B cell (primary cell): ENCODE measurements at regions not wholly inside any gene's neighbourhood (a gene's known extent, or its start where the extent isn't known, plus 50 kb on each side); places are given as distances from the start of the nearest gene placed in this dataset.

Source experiments
- ATAC-seq: fragments of 200-7000 bp; cut with Tn5 transposase; one replicate; pipeline ENCODE4 v1.10.0; 2021; ENCODE audit warnings: low read depth, mild to moderate bottlenecking, moderate number of reproducible peaks, moderate library complexity
- CTCF ChIA-PET: fragments of 350-600 bp; sonication (Branson Sonifier 250); formaldehyde crosslinking; loops from one replicate; lab custom pipeline; 2021; ENCODE audit warnings: antibody characterized with exemption, inconsistent platforms; lab: Charles Lee
- POLR2A ChIA-PET: fragments of 350-600 bp; sonication (Branson Sonifier 250); formaldehyde crosslinking; loops from one replicate; lab custom pipeline; 2021; ENCODE audit warnings: antibody characterized with exemption; lab: Charles Lee
- DNase-seq: peaks from one replicate; pipeline ENCODE4 v3.0.0; 2013
- H2AFZ ChIP-seq: 2 replicates; pipeline ENCODE4 v1.6.1; 2012; ENCODE audit warnings: mild to moderate bottlenecking, low read depth, low read length; ENCODE audit not compliant: insufficient read depth, poor library complexity, severe bottlenecking
- H3K27ac ChIP-seq, 2 donors: 1 replicate in 1 of 2; 2 replicates in 1 of 2; pipeline ENCODE4 v1.5.1; 2012 to 2013; ENCODE audit warnings: low read length in 2 of 2, mild to moderate bottlenecking in 2 of 2, moderate library complexity in 1 of 2
- H3K27me3 ChIP-seq, 4 experiments: fragments of 200-600 bp in 1 of 4; sonication (generic) in 1 of 4; replicated peaks in 1 of 4; 1 replicate in 2 of 4; 2 replicates in 2 of 4; pipeline versions ENCODE4 v1.6.1 to v1.7.0; 2013 to 2016; ENCODE audit warnings: low read length in 3 of 4, mild to moderate bottlenecking in 2 of 4, mixed read lengths in 1 of 4, moderate library complexity in 1 of 4; ENCODE audit not compliant: insufficient read depth in 4 of 4, control insufficient read depth in 3 of 4; ENCODE audit errors: control extremely low read depth in 1 of 4
- H3K36me3 ChIP-seq, 2 experiments: replicated peaks in 1 of 2; 1 replicate in 1 of 2; 2 replicates in 1 of 2; pipeline versions ENCODE4 v1.6.1 to v1.7.1; 2013; ENCODE audit warnings: low read length in 1 of 2; ENCODE audit not compliant: insufficient read depth in 2 of 2, control insufficient read depth in 1 of 2; ENCODE audit errors: control extremely low read depth in 1 of 2, extremely low read depth in 1 of 2
- H3K4me1 ChIP-seq, 2 donors: fragments of 200-600 bp in 1 of 2; sonication (generic) in 1 of 2; 1 replicate in 1 of 2; 2 replicates in 1 of 2; pipeline versions ENCODE4 v1.5.1 to v1.6.1; 2013 to 2017; ENCODE audit warnings: low read length in 2 of 2; ENCODE audit not compliant: control insufficient read depth in 2 of 2, insufficient read depth in 2 of 2
- H3K4me2 ChIP-seq: replicated peaks from 2 replicates; pipeline ENCODE3; 2012; ENCODE audit warnings: mild to moderate bottlenecking, low read depth, low read length; ENCODE audit not compliant: poor library complexity, severe bottlenecking
- H3K4me3 ChIP-seq, 5 experiments: fragments of 200-600 bp in 1 of 5; sonication (generic) in 1 of 5; 1 replicate in 3 of 5; 2 replicates in 2 of 5; pipeline versions ENCODE4 v1.5.1 to v1.7.0; 2011 to 2016; ENCODE audit warnings: low read length in 4 of 5, mild to moderate bottlenecking in 4 of 5, low read depth in 2 of 5, control low read depth in 1 of 5, moderate library complexity in 1 of 5; ENCODE audit not compliant: insufficient read depth in 1 of 5; ENCODE audit errors: control extremely low read depth in 1 of 5, extremely low read depth in 1 of 5
- H3K79me2 ChIP-seq: fragments of 200-600 bp; sonication (generic); one replicate; pipeline ENCODE4 v1.6.0; 2016; ENCODE audit warnings: low read length; ENCODE audit not compliant: control insufficient read depth, insufficient read depth
- H3K9ac ChIP-seq: fragments of 200-600 bp; sonication (generic); 2 replicates; pipeline ENCODE4 v1.6.1; 2017; ENCODE audit warnings: mild to moderate bottlenecking, low read length, moderate library complexity
- H3K9me3 ChIP-seq, 3 donors: one replicate each; pipeline versions ENCODE4 v1.6.1 to v1.7.1; 2013; ENCODE audit warnings: low read length in 2 of 3; ENCODE audit not compliant: control insufficient read depth in 2 of 3, insufficient read depth in 1 of 3; ENCODE audit errors: control extremely low read depth in 1 of 3
- H4K20me1 ChIP-seq: 2 replicates; pipeline ENCODE4 v1.6.0; 2012; ENCODE audit warnings: mild to moderate bottlenecking, low read length; ENCODE audit not compliant: insufficient read depth, control insufficient read depth, poor library complexity, severe bottlenecking
- H3K27ac Mint-ChIP-seq: one replicate; pipeline ENCODE4 v1.8.0; 2021; ENCODE audit warnings: mixed read lengths
- H3K27me3 Mint-ChIP-seq: one replicate; pipeline ENCODE4 v1.8.0; 2021; ENCODE audit warnings: mixed read lengths
- H3K4me1 Mint-ChIP-seq: one replicate; pipeline ENCODE4 v1.8.0; 2021; ENCODE audit warnings: mixed read lengths
- H3K4me3 Mint-ChIP-seq: one replicate; pipeline ENCODE4 v1.8.0; 2021; ENCODE audit warnings: mixed read lengths
- H3K9me3 Mint-ChIP-seq: one replicate; pipeline ENCODE4 v1.8.0; 2022; ENCODE audit warnings: mixed read lengths; ENCODE audit not compliant: insufficient read depth
- CTCF ChIP-seq: fragments of 200-600 bp; IDR thresholded peaks from one replicate; pipeline ENCODE4 v1.8.0; 2022; ENCODE audit warnings: antibody characterized with exemption, mild to moderate bottlenecking
- EZH2 ChIP-seq: IDR thresholded peaks from 2 replicates; pipeline ENCODE4 v1.6.1; 2012; ENCODE audit warnings: borderline replicate concordance, low read depth, mild to moderate bottlenecking, moderate library complexity, low read length; ENCODE audit not compliant: insufficient read depth, poor library complexity, severe bottlenecking
- WGBS: methylation state at CpG from one replicate; pipeline ENCODE4 v1.1.5; 2013; ENCODE audit warnings: missing lambda C conversion rate; ENCODE audit not compliant: insufficient coverage; 5-methylcytosine and 5-hydroxymethylcytosine counted together
- intact Hi-C: fragments of 100-400 bp; cut with micrococcal nuclease; formaldehyde crosslinking; loops from one replicate; pipeline ENCODE4 v1.10.0; 2022

DNA sequence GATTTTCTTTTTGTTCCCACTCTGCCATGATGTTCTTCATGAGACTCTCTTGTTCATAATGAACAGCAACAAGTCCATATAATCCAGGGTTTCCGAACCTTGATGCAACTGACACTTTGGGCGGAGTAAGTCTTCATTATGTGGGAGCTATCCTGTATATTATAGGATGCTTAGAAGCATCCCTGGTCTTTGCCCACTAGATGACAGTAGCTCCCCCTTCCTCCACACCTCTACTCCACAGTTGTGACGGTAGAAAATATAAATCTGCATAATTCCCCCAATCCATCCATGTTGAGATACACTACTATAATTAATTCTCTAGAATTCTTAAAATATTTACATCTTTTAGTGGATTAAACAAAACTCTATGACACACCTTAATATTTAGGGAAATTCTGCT lies 482.2 kb upstream of the CELF4 start:
- TF ChIP-seq EZH2 (no peak), CTCF (no peak)
- no peak for ATAC-seq
- H3K27me3 Mint-ChIP-seq, result no peaks in the 10 kb centered on the region
- Histone ChIP-seq H3K9ac (no peak overlapping the region), H2AFZ (no peak overlapping the region), H3K4me3 (no peak overlapping the region), H3K27ac (no peak overlapping the region), H3K4me2 (no peak overlapping the region), H4K20me1 (no peaks in the 10 kb centered on the region), H3K27me3 (no peaks in the 10 kb centered on the region), H3K79me2 (no peaks in the 10 kb centered on the region), H3K4me1 (no peaks in the 10 kb centered on the region), H3K36me3 (no peaks in the 10 kb centered on the region), H3K9me3 (no peaks in the 10 kb centered on the region)
- DNase-seq, result no peak
- intact Hi-C loops, result no loop called here
- ChIA-PET POLR2A (no interaction called here), CTCF (no interaction called here)
- H3K4me1 Mint-ChIP-seq, result no peaks in the 10 kb centered on the region
- no CpG with 5 or more reads among the region's 3 CpGs for WGBS
- H3K27ac Mint-ChIP-seq, result no peak overlapping the region
- H3K4me3 Mint-ChIP-seq, result no peak overlapping the region
- peaks cover 2% of the 10 kb centered on the region for H3K9me3 Mint-ChIP-seq

GRCh38 chr18:38046651-38047050 lies 481.1 kb upstream of the CELF4 start:
- Histone ChIP-seq H3K27ac (no peak overlapping the region), H3K4me2 (no peak overlapping the region), H3K36me3 (no peaks in the 10 kb centered on the region), H2AFZ (no peak overlapping the region), H3K79me2 (no peaks in the 10 kb centered on the region), H3K27me3 (no peaks in the 10 kb centered on the region), H3K9me3 (peaks cover 0 to 5% (median 0%) of the 10 kb centered on the region in 3 donors), H3K9ac (no peak overlapping the region), H3K4me3 (no peak overlapping the region), H3K4me1 (no peaks in the 10 kb centered on the region), H4K20me1 (no peaks in the 10 kb centered on the region)
- no peak for DNase-seq
- ChIA-PET CTCF (no interaction called here), POLR2A (no interaction called here)
- WGBS, result 92% methylated on average over 2 of the region's 3 CpGs
- Mint-ChIP-seq H3K27ac (no peak overlapping the region), H3K4me1 (no peaks in the 10 kb centered on the region), H3K27me3 (no peaks in the 10 kb centered on the region), H3K9me3 (peaks cover 2% of the 10 kb centered on the region), H3K4me3 (no peak overlapping the region)
- TF ChIP-seq EZH2, result no peak
- TF ChIP-seq CTCF, result no peak
- no peak for ATAC-seq
- intact Hi-C loops, result no loop called here
